Epithelial cell of esophagus (primary cell): ENCODE measurements at regions not wholly inside any gene's neighbourhood (a gene's known extent, or its start where the extent isn't known, plus 50 kb on each side); places are given as distances from the start of the nearest gene placed in this dataset.
"Not testable (repeated sequence)": the region's sequence is repeated elsewhere in the genome, so short reads cannot be mapped to it uniquely, and the experiment has no call there.

ENCODE experiments used
- DNase-seq: peaks from one replicate; pipeline ENCODE4 v3.0.0; 2010; ENCODE audit warnings: low read depth
- H3K4me3 ChIP-seq: 2 replicates; pipeline ENCODE4 v1.5.1; 2011; ENCODE audit warnings: mild to moderate bottlenecking, low read length, control low read depth
- CTCF ChIP-seq: IDR thresholded peaks from 2 replicates; pipeline ENCODE4 v1.5.1; 2011; ENCODE audit warnings: low read depth, mild to moderate bottlenecking, low read length, control low read depth, inconsistent platforms; ENCODE audit not compliant: insufficient read depth; ENCODE audit errors: missing control alignments

- no peak overlapping the region for H3K4me3 ChIP-seq
- no peak for TF ChIP-seq CTCF
- no peak for DNase-seq
These were observed 531.9 kb upstream of the CHD1 start for GRCh38 chr5:99460701-99461100.

- no peak for DNase-seq
- H3K4me3 ChIP-seq: no peak overlapping the region
- no peak for TF ChIP-seq CTCF
These were observed 524.4 kb upstream of the CHD1 start for GRCh38 chr5:99453196-99453595.

DNA sequence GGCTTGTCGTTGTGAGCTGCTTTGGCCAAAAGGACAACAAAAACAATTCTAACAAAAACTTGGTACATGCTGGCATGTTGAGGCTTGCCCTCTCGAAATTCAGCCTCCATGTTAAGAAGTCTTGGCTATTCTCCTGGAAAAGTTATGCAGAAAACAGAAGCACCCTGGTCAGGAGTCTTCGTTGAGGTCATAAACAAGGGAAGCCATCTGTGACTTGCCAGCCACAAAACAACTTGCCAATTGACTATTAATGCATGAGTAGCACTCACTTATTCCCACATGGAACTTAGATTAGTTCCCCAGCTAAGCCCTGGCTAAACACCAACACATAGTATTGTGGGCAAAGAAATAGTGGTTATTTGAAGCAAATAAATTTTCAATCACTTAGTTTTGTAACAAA is 521.0 kb upstream of the CHD1 start:
- no peak overlapping the region for H3K4me3 ChIP-seq
- no peak for TF ChIP-seq CTCF
- DNase-seq: peak; percentile 4

GRCh38 chr5:99445805-99446204 is 517.0 kb upstream of the CHD1 start:
- TF ChIP-seq CTCF: no peak
- H3K4me3 ChIP-seq: no peak overlapping the region
- DNase-seq: no peak

- no peak for DNase-seq
- TF ChIP-seq CTCF: no peak
- no peak overlapping the region for H3K4me3 ChIP-seq
These were observed 512.4 kb upstream of the CHD1 start for GRCh38 chr5:99441235-99441634.

DNA sequence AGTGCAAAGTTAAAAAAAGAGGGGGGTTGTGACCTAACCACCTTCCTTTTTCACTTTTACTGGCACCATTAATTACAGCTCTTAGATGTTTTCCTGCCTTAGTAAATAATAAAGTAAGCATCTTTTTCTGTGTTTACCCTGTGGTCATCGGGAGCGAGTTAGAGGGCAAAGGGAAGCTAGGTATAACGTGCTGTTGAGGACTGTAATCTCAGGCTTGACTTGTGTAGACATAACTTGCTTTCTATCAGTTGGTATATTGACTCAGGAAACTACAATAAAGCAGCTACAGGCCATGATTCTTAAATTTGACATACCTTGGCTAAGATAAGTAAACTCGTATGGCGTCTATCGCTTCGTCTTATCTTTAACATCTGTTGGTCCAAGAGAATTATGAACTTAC is 509.8 kb upstream of the CHD1 start:
- no peak for DNase-seq
- no peak overlapping the region for H3K4me3 ChIP-seq
- TF ChIP-seq CTCF: no peak

GRCh38 chr5:99437986-99438385 is 509.2 kb upstream of the CHD1 start:
- H3K4me3 ChIP-seq: no peak overlapping the region
- no peak for DNase-seq
- TF ChIP-seq CTCF: no peak

DNA sequence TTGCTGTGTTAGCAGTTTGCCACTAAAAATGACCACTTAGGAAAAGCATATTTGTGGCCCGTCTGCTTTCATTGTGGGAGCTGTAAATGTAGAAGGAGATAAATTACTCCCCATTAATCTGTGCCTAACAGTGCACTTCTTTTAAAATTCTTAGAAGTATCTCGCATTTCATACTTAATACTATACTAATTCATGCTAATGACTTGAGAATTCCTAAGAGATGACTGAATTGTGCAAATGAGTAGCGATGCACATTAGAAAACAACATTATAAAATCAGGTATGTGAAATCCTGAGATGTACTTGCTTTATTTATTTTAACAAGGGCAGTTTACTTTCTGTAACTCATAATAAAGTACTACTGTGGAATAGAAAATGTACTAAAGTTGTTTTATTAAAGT is 494.6 kb upstream of the CHD1 start:
- not testable (repeated sequence) for DNase-seq, H3K4me3 ChIP-seq

DNA sequence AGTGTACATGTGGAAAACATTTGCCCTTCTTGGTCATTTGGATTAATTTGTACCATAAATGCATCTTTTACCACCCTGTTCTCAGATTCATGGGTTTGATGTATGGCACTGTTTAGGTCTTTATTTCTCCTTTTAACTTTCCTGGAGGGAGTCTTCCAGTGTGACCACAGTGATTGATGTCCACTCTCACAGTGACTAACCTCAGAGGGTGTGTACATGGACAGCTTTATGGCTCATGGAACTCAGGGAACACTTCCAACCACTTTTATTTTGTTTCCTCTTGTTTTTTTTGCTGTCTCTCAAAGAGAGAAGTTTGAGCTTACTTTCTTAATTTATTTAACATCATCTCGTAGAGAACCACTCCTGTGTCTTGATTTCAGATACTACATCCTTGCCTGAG is 489.8 kb upstream of the CHD1 start:
- DNase-seq, H3K4me3 ChIP-seq: not testable (repeated sequence)

DNA sequence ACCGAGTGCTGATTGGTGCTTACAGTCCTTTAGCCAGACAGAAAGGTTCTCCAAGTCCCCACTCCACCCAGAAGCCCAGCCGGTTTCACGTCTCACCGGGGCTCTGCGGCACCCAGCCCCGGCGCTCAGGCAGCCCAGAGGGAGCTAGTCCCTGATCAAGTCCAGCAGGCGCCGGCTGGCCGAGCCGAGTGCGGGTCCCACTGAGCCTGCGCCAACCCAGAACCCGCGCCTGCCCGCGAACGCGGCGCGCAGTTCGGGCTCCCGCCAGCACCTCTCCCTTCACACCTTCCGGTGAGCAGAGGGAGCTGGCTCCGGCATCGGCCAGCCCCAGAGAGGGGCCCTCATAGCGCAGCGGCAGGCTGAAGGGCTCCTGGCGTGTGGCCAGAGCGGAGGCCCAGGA is 481.6 kb upstream of the CHD1 start:
- not testable (repeated sequence) for H3K4me3 ChIP-seq

GRCh38 chr5:99404764-99405302 is 476.0 kb upstream of the CHD1 start:
- DNase-seq, H3K4me3 ChIP-seq: not testable (repeated sequence)

More for the DNA sequence above, 481.6 kb upstream of the CHD1 start:
- not testable (repeated sequence) for DNase-seq
